Natural killer cell (primary cell): ENCODE measurements at regions not wholly inside any gene's neighbourhood (a gene's known extent, or its start where the extent isn't known, plus 50 kb on each side); places are given as distances from the start of the nearest gene placed in this dataset.

Experiments used
- ATAC-seq, 3 donors: fragments of 150-1000 bp in 2 of 3; fragments of 200-7000 bp in 1 of 3; cut with Tn5 transposase; 1 replicate in 1 of 3; 2 replicates in 2 of 3; pipeline ENCODE4 v1.10.0; 2021; ENCODE audit warnings: mild to moderate bottlenecking in 2 of 3, moderate library complexity in 2 of 3
- DNase-seq, 2 donors: peaks; one replicate each; pipeline versions ENCODE4 v3.0.0 to v3.0.0-alpha.2; 2013 to 2021; ENCODE audit warnings: mixed read lengths in 1 of 2
- H3K27ac ChIP-seq: one replicate; pipeline ENCODE4 v1.5.1; 2013; ENCODE audit warnings: mild to moderate bottlenecking, low read length
- H3K27me3 ChIP-seq: one replicate; pipeline ENCODE4 v1.6.1; 2013; ENCODE audit warnings: low read length; ENCODE audit not compliant: control insufficient read depth, insufficient read depth
- H3K36me3 ChIP-seq: one replicate; pipeline ENCODE4 v1.6.1; 2013; ENCODE audit warnings: low read length; ENCODE audit not compliant: control insufficient read depth, insufficient read depth
- H3K4me1 ChIP-seq: one replicate; pipeline ENCODE4 v1.6.1; 2013; ENCODE audit warnings: low read length; ENCODE audit not compliant: control insufficient read depth, insufficient read depth
- H3K4me3 ChIP-seq: one replicate; pipeline ENCODE4 v1.5.1; 2013; ENCODE audit warnings: low read length
- H3K9me3 ChIP-seq: one replicate; pipeline ENCODE4 v1.6.1; 2013; ENCODE audit warnings: low read length; ENCODE audit not compliant: control insufficient read depth, insufficient read depth
- H3K27ac Mint-ChIP-seq, 2 donors: one replicate each; pipeline ENCODE4 v1.8.0; 2022; ENCODE audit warnings: mild to moderate bottlenecking in 2 of 2, mixed read lengths in 2 of 2, moderate library complexity in 1 of 2
- H3K27me3 Mint-ChIP-seq, 2 donors: one replicate each; pipeline ENCODE4 v1.8.0; 2022; ENCODE audit warnings: low read depth in 2 of 2, mixed read lengths in 2 of 2
- H3K36me3 Mint-ChIP-seq: one replicate; pipeline ENCODE4 v1.8.0; 2022; ENCODE audit warnings: mixed read lengths
- H3K4me1 Mint-ChIP-seq, 2 donors: one replicate each; pipeline ENCODE4 v1.8.0; 2022; ENCODE audit warnings: mixed read lengths in 2 of 2
- H3K4me3 Mint-ChIP-seq: one replicate; pipeline ENCODE4 v1.8.0; 2022; ENCODE audit warnings: mild to moderate bottlenecking, moderate library complexity, mixed read lengths
- H3K9me3 Mint-ChIP-seq, 2 donors: one replicate each; pipeline ENCODE4 v1.8.0; 2022; ENCODE audit warnings: mixed read lengths in 2 of 2
- CTCF ChIP-seq: fragments of 200-600 bp; IDR thresholded peaks from one replicate; pipeline ENCODE4 v1.8.0; 2022; ENCODE audit warnings: antibody characterized with exemption
- WGBS: methylation state at CpG from one replicate; pipeline ENCODE4 v1.1.7; 2013; ENCODE audit warnings: missing lambda C conversion rate; ENCODE audit not compliant: insufficient coverage; 5-methylcytosine and 5-hydroxymethylcytosine counted together
- intact Hi-C: fragments of 100-400 bp; cut with micrococcal nuclease; formaldehyde crosslinking; loops from one replicate; pipeline ENCODE4 v1.14.2; 2022

- Histone ChIP-seq H3K27me3 (no peaks in the 10 kb centered on the region), H3K4me1 (no peaks in the 10 kb centered on the region), H3K36me3 (no peaks in the 10 kb centered on the region), H3K27ac (no peak overlapping the region), H3K4me3 (no peak overlapping the region), H3K9me3 (no peaks in the 10 kb centered on the region)
- no peaks in the 10 kb centered on the region for H3K4me1 Mint-ChIP-seq
- H3K27me3 Mint-ChIP-seq: no peaks in the 10 kb centered on the region
- 47% methylated on average over 3 of the region's 3 CpGs for WGBS
- no peak overlapping the region for H3K27ac Mint-ChIP-seq
- DNase-seq (no peak), ATAC-seq (no peak)
- intact Hi-C loops: no loop called here
- no peak overlapping the region for H3K4me3 Mint-ChIP-seq
- no peak for TF ChIP-seq CTCF
- H3K36me3 Mint-ChIP-seq: no peaks in the 10 kb centered on the region
- H3K9me3 Mint-ChIP-seq: no peaks in the 10 kb centered on the region
Observed at GRCh38 chr2:129229196-129229595, 750.3 kb upstream of the RAB6C start.

GRCh38 chr2:129229830-129230441, 749.5 kb upstream of the RAB6C start:
- 86% methylated on average over 7 of the region's 7 CpGs for WGBS
- Histone ChIP-seq H3K9me3 (no peaks in the 10 kb centered on the region), H3K4me3 (no peak overlapping the region), H3K36me3 (no peaks in the 10 kb centered on the region), H3K4me1 (no peaks in the 10 kb centered on the region), H3K27ac (no peak overlapping the region), H3K27me3 (no peaks in the 10 kb centered on the region)
- TF ChIP-seq CTCF: no peak
- DNase-seq (no peak), ATAC-seq (no peak)
- Mint-ChIP-seq H3K4me1 (no peaks in the 10 kb centered on the region), H3K27ac (no peak overlapping the region), H3K27me3 (no peaks in the 10 kb centered on the region), H3K9me3 (no peaks in the 10 kb centered on the region), H3K36me3 (no peaks in the 10 kb centered on the region), H3K4me3 (no peak overlapping the region)
- intact Hi-C loops: no loop called here

- intact Hi-C loops: no loop called here
- WGBS: 73% methylated on average over 7 of the region's 7 CpGs
- H3K27ac Mint-ChIP-seq: no peak overlapping the region
- H3K4me3 ChIP-seq: no peak overlapping the region
- H3K27me3 Mint-ChIP-seq: no peaks in the 10 kb centered on the region
- H3K4me3 Mint-ChIP-seq: no peak overlapping the region
- H3K27ac ChIP-seq: no peak overlapping the region
- H3K27me3 ChIP-seq: no peaks in the 10 kb centered on the region
- no peaks in the 10 kb centered on the region for H3K4me1 ChIP-seq
- H3K9me3 ChIP-seq: no peaks in the 10 kb centered on the region
- H3K36me3 Mint-ChIP-seq: no peaks in the 10 kb centered on the region
- no peaks in the 10 kb centered on the region for H3K9me3 Mint-ChIP-seq
- H3K36me3 ChIP-seq: no peaks in the 10 kb centered on the region
- no peak for DNase-seq
- no peak for TF ChIP-seq CTCF
- no peaks in the 10 kb centered on the region for H3K4me1 Mint-ChIP-seq
- no peak for ATAC-seq
Observed at GRCh38 chr2:129231924-129232323, 747.5 kb upstream of the RAB6C start.

GRCh38 chr2:129233166-129233565, 746.3 kb upstream of the RAB6C start:
- TF ChIP-seq CTCF: no peak
- Mint-ChIP-seq H3K27ac (no peak overlapping the region), H3K27me3 (peaks cover 0 to 2% of the 10 kb centered on the region in 2 donors), H3K4me1 (no peaks in the 10 kb centered on the region), H3K9me3 (no peaks in the 10 kb centered on the region), H3K4me3 (no peak overlapping the region), H3K36me3 (no peaks in the 10 kb centered on the region)
- no peaks in the 10 kb centered on the region for H3K9me3 ChIP-seq
- H3K4me1 ChIP-seq: no peaks in the 10 kb centered on the region
- no peaks in the 10 kb centered on the region for H3K27me3 ChIP-seq
- H3K4me3 ChIP-seq: no peak overlapping the region
- H3K27ac ChIP-seq: no peak overlapping the region
- no peaks in the 10 kb centered on the region for H3K36me3 ChIP-seq
- intact Hi-C loops: no loop called here
- ATAC-seq (no peak), DNase-seq (no peak)
- 93% methylated on average over 9 of the region's 9 CpGs for WGBS
